Neural progenitor cell (in vitro differentiated cells): ENCODE measurements at regions not wholly inside any gene's neighbourhood (a gene's known extent, or its start where the extent isn't known, plus 50 kb on each side); places are given as distances from the start of the nearest gene placed in this dataset.
A peak's percentile ranks its signal among the peaks of the same experiment; 100 is the strongest.

Experiments used
- DNase-seq: peaks from one replicate; pipeline ENCODE4 v3.0.0-alpha.2; 2016; ENCODE audit warnings: low spot score
- H2AFZ ChIP-seq: fragments of 200-600 bp; sonication (generic); replicated peaks from 2 replicates; pipeline ENCODE4 v1.6.1; 2016; ENCODE audit warnings: antibody characterized with exemption
- H3F3A ChIP-seq: fragments of 200-600 bp; sonication (generic); 2 replicates; pipeline ENCODE4 v1.6.1; 2016; ENCODE audit warnings: antibody characterized with exemption, low read depth
- H3K27ac ChIP-seq: fragments of 200-600 bp; sonication (generic); 2 replicates; pipeline ENCODE4 v1.5.1; 2016; ENCODE audit warnings: mild to moderate bottlenecking
- H3K27me3 ChIP-seq: fragments of 200-600 bp; sonication (generic); 2 replicates; pipeline ENCODE4 v1.6.1; 2016; ENCODE audit warnings: mild to moderate bottlenecking, moderate library complexity
- H3K36me3 ChIP-seq: fragments of 200-600 bp; sonication (generic); 2 replicates; pipeline ENCODE4 v1.5.1; 2016
- H3K4me1 ChIP-seq: fragments of 200-600 bp; sonication (generic); 2 replicates; pipeline ENCODE4 v1.6.1; 2016; ENCODE audit warnings: mixed run types
- H3K4me2 ChIP-seq: fragments of 200-600 bp; sonication (generic); 2 replicates; pipeline ENCODE4 v1.6.1; 2016
- H3K4me3 ChIP-seq: fragments of 200-600 bp; sonication (generic); 2 replicates; pipeline ENCODE4 v1.5.1; 2016
- H3K79me2 ChIP-seq: fragments of 200-600 bp; sonication (generic); 2 replicates; pipeline ENCODE4 v1.6.1; 2016; ENCODE audit warnings: low read depth
- H3K9ac ChIP-seq: fragments of 200-600 bp; sonication (generic); 2 replicates; pipeline ENCODE4 v1.6.1; 2016
- H3K9me3 ChIP-seq: fragments of 200-600 bp; sonication (generic); 2 replicates; pipeline ENCODE4 v1.5.1; 2016; ENCODE audit warnings: low read depth
- H4K20me1 ChIP-seq: fragments of 200-600 bp; sonication (generic); 2 replicates; pipeline ENCODE4 v1.6.1; 2016; ENCODE audit warnings: low read depth
- H3K27ac Mint-ChIP-seq: 3 replicates; pipeline ENCODE4 v1.8.0; 2021; ENCODE audit warnings: mixed read lengths
- H3K27me3 Mint-ChIP-seq: 2 replicates; pipeline ENCODE4 v1.8.0; 2022; ENCODE audit warnings: low read depth, mild to moderate bottlenecking, inconsistent platforms, moderate library complexity, mixed read lengths; ENCODE audit not compliant: insufficient read depth
- H3K36me3 Mint-ChIP-seq: 3 replicates; pipeline ENCODE4 v1.8.0; 2021; ENCODE audit warnings: mixed read lengths
- H3K4me1 Mint-ChIP-seq: 3 replicates; pipeline ENCODE4 v1.8.0; 2021; ENCODE audit warnings: mixed read lengths
- H3K4me3 Mint-ChIP-seq: 3 replicates; pipeline ENCODE4 v1.8.0; 2021; ENCODE audit warnings: mild to moderate bottlenecking, moderate library complexity, mixed read lengths
- H3K9me3 Mint-ChIP-seq: 3 replicates; pipeline ENCODE4 v1.8.0; 2020; ENCODE audit warnings: mixed read lengths
- EZH2 ChIP-seq: fragments of 200-600 bp; sonication (generic); IDR thresholded peaks from 2 replicates; pipeline ENCODE4 v1.6.1; 2017; ENCODE audit warnings: antibody characterized with exemption, mild to moderate bottlenecking, moderate library complexity
- EZH2phosphoT487 ChIP-seq: fragments of 200-600 bp; sonication (generic); IDR thresholded peaks from 2 replicates; pipeline ENCODE4 v1.6.1; 2017; ENCODE audit warnings: antibody characterized with exemption
- TF ChIP-seq, protein P1 (sequence below): fragments of 200-600 bp; sonication (generic); IDR thresholded peaks from 2 replicates; pipeline ENCODE4 v1.5.1; 2017; ENCODE audit warnings: antibody characterized with exemption, mild to moderate bottlenecking

DNA sequence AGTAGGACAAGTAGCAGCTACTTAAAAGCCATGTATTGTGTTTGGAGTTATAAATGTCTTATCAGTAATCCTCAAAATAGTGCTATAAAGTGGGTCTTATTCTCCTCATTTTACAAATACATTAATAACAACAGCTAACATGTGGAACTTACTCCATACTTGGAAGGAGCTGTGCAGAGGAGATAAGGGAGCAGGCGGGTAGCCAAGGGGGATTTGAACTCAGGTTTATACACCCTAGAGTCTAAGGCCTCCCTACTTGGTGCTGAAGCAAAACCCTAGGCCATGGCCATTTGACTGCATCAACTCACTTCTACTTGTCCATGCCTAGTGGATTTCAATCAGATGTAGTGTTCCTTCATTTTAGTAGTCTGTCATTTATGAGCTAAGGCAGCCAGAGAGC is 72.1 kb downstream of the LMO4 start:
- Mint-ChIP-seq H3K36me3 (no peaks in the 10 kb centered on the region), H3K27me3 (peaks cover 4% of the 10 kb centered on the region), H3K4me1 (peaks cover 25% of the 10 kb centered on the region), H3K27ac (no peak overlapping the region), H3K9me3 (no peaks in the 10 kb centered on the region), H3K4me3 (no peak overlapping the region)
- H2AFZ ChIP-seq = no peak overlapping the region
- H4K20me1 ChIP-seq = no peaks in the 10 kb centered on the region
- DNase-seq = no peak
- no peak for TF ChIP-seq EZH2
- TF ChIP-seq, protein P1, sequence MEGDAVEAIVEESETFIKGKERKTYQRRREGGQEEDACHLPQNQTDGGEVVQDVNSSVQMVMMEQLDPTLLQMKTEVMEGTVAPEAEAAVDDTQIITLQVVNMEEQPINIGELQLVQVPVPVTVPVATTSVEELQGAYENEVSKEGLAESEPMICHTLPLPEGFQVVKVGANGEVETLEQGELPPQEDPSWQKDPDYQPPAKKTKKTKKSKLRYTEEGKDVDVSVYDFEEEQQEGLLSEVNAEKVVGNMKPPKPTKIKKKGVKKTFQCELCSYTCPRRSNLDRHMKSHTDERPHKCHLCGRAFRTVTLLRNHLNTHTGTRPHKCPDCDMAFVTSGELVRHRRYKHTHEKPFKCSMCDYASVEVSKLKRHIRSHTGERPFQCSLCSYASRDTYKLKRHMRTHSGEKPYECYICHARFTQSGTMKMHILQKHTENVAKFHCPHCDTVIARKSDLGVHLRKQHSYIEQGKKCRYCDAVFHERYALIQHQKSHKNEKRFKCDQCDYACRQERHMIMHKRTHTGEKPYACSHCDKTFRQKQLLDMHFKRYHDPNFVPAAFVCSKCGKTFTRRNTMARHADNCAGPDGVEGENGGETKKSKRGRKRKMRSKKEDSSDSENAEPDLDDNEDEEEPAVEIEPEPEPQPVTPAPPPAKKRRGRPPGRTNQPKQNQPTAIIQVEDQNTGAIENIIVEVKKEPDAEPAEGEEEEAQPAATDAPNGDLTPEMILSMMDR = no peak
- no peak for TF ChIP-seq EZH2phosphoT487
- no peaks in the 10 kb centered on the region for H3K9me3 ChIP-seq
- no peak overlapping the region for H3K9ac ChIP-seq
- no peak overlapping the region for H3K27ac ChIP-seq
- no peak overlapping the region for H3K4me2 ChIP-seq
- no peaks in the 10 kb centered on the region for H3K79me2 ChIP-seq
- no peaks in the 10 kb centered on the region for H3F3A ChIP-seq
- H3K36me3 ChIP-seq = no peaks in the 10 kb centered on the region
- no peaks in the 10 kb centered on the region for H3K27me3 ChIP-seq
- H3K4me3 ChIP-seq = no peak overlapping the region
- peaks cover 8% of the 10 kb centered on the region for H3K4me1 ChIP-seq

DNA sequence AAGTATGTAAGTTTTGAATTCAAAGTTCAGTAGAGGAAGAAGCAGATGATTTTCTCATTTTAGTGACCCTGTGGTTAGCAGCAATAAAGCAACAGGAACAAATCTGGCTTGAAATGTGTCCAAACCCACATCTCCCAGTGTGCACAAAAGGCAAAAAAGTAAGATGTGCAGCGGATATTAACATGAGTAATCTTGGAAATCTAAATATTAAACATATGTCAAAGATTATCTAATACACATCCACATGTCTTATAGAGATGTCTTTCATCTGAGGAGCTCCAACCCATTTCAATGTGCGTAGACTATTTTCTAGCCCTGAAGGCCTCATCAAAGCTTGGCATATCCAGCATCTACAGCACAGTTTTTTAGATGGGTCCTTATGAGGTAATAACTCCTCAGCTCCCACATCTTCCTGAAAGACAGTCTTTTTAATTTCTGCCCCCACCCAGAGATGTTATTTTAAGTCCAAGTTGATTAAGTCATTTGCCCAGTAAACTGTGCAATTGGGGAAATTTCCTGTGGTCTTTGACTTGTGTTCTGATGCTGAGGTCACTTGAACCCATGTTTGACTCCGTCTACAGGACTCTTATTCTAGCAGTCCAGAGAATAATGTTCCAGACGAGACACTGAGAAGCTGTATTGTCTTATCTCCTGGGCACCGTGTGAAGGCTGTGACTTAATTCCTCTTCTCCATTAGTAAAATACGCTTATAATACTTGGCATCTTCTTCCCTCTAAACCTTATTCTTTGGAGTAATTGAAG is 73.7 kb downstream of the LMO4 start:
- Histone ChIP-seq H2AFZ (no peak overlapping the region), H3K36me3 (no peaks in the 10 kb centered on the region), H3K4me3 (no peak overlapping the region), H4K20me1 (no peaks in the 10 kb centered on the region), H3K9ac (no peak overlapping the region), H3K27ac (no peak overlapping the region), H3F3A (no peaks in the 10 kb centered on the region), H3K27me3 (no peaks in the 10 kb centered on the region), H3K9me3 (no peaks in the 10 kb centered on the region), H3K79me2 (no peaks in the 10 kb centered on the region), H3K4me2 (no peak overlapping the region), H3K4me1 (peaks cover 8% of the 10 kb centered on the region)
- H3K4me1 Mint-ChIP-seq = peaks cover 25% of the 10 kb centered on the region
- H3K27ac Mint-ChIP-seq = no peak overlapping the region
- no peaks in the 10 kb centered on the region for H3K9me3 Mint-ChIP-seq
- no peak for TF ChIP-seq EZH2
- no peak for TF ChIP-seq EZH2phosphoT487
- TF ChIP-seq, protein P1 = no peak
- DNase-seq = no peak
- H3K27me3 Mint-ChIP-seq = peaks cover 4% of the 10 kb centered on the region
- H3K36me3 Mint-ChIP-seq = no peaks in the 10 kb centered on the region
- H3K4me3 Mint-ChIP-seq = no peak overlapping the region

DNA sequence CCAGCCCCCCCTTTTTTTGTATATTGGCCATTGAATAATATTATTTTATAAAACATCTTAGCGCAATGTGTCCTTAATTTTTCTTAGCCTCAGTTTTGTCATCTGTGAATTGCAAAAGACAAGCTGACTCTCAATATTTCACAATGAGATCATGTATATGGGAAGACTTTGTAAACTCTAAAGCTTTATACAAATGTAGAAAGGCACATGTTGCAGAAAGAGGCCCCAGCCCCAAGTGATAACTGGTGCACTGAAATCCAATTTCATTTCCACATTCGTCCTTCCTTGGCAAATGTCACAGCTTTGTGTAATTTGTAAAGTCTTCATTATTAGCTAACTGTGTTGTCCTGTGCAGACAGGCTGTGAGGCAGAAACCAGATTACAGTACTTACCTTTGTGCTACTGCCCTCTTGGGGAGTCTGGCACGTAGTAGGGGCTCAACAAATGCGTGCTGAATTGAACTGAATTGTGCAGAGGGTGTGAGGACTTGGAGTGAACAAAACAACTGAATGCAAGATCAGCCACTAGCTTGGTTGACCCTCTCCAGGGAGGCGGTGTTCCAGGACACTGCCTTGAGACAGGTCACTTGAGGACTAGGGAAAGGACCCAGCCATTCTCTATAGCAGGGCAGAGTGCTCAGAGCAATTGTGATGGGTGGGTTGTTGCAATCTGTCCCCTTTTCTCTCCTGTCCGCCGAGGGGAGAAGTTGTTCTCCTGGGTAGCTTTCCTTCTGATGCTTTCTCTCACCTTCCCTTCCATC is 74.6 kb downstream of the LMO4 start:
- no peak overlapping the region for H3K9ac ChIP-seq
- no peak overlapping the region for H2AFZ ChIP-seq
- H3K27ac ChIP-seq = no peak overlapping the region
- DNase-seq = no peak
- H3K4me3 Mint-ChIP-seq = no peak overlapping the region
- no peak overlapping the region for H3K4me2 ChIP-seq
- H4K20me1 ChIP-seq = no peaks in the 10 kb centered on the region
- TF ChIP-seq, protein P1 = no peak
- TF ChIP-seq EZH2 (no peak), EZH2phosphoT487 (no peak)
- H3K27me3 ChIP-seq = no peaks in the 10 kb centered on the region
- peaks cover 4% of the 10 kb centered on the region for H3K27me3 Mint-ChIP-seq
- H3K4me1 Mint-ChIP-seq = peaks cover 25% of the 10 kb centered on the region
- no peak overlapping the region for H3K4me3 ChIP-seq
- H3K36me3 Mint-ChIP-seq = no peaks in the 10 kb centered on the region
- peak overlapping the region; percentile 29 for H3K27ac Mint-ChIP-seq
- H3K9me3 Mint-ChIP-seq = no peaks in the 10 kb centered on the region
- no peaks in the 10 kb centered on the region for H3F3A ChIP-seq
- no peaks in the 10 kb centered on the region for H3K9me3 ChIP-seq
- no peaks in the 10 kb centered on the region for H3K36me3 ChIP-seq
- H3K4me1 ChIP-seq = peaks cover 8% of the 10 kb centered on the region
- no peaks in the 10 kb centered on the region for H3K79me2 ChIP-seq
